Duodenal mucosa (tissue), 2 donors: ENCODE measurements at regions not wholly inside any gene's neighbourhood (a gene's known extent, or its start where the extent isn't known, plus 50 kb on each side); places are given as distances from the start of the nearest gene placed in this dataset.
"Not testable (repeated sequence)": the region's sequence is repeated elsewhere in the genome, so short reads cannot be mapped to it uniquely, and the experiment has no call there.

Experiments used
- H3K27ac ChIP-seq: one replicate; pipeline ENCODE4 v1.7.0; 2013; ENCODE audit warnings: low read depth, low read length
- H3K27me3 ChIP-seq, 2 donors: one replicate each; pipeline ENCODE4 v1.7.0; 2013; ENCODE audit warnings: low read length in 2 of 2, control low read depth in 1 of 2; ENCODE audit not compliant: insufficient read depth in 2 of 2, control insufficient read depth in 1 of 2
- H3K36me3 ChIP-seq, 2 donors: one replicate each; pipeline ENCODE4 v1.7.0; 2013; ENCODE audit warnings: low read length in 2 of 2, control low read depth in 1 of 2; ENCODE audit not compliant: insufficient read depth in 2 of 2, control insufficient read depth in 1 of 2
- H3K4me1 ChIP-seq, 2 donors: one replicate each; pipeline ENCODE4 v1.7.0; 2013; ENCODE audit warnings: low read length in 2 of 2, control low read depth in 1 of 2; ENCODE audit not compliant: insufficient read depth in 2 of 2, control insufficient read depth in 1 of 2
- H3K4me3 ChIP-seq, 2 donors: one replicate each; pipeline ENCODE4 v1.7.0; 2013; ENCODE audit warnings: low read length in 2 of 2, low read depth in 1 of 2
- H3K9ac ChIP-seq, 2 donors: one replicate each; pipeline ENCODE4 v1.7.0; 2013; ENCODE audit warnings: low read length in 2 of 2, low read depth in 1 of 2
- H3K9me3 ChIP-seq, 2 donors: one replicate each; pipeline ENCODE4 v1.7.0; 2013; ENCODE audit warnings: low read length in 2 of 2, control low read depth in 1 of 2; ENCODE audit not compliant: control insufficient read depth in 1 of 2

GRCh38 chr7:156014201-156014600, 201.9 kb upstream of the SHH start:
- Histone ChIP-seq H3K27ac (no peak overlapping the region), H3K9ac (no peak overlapping the region), H3K9me3 (no peaks in the 10 kb centered on the region), H3K4me1 (no peaks in the 10 kb centered on the region), H3K4me3 (no peak overlapping the region), H3K36me3 (no peaks in the 10 kb centered on the region), H3K27me3 (no peaks in the 10 kb centered on the region)

- H3K36me3 ChIP-seq = no peaks in the 10 kb centered on the region
- H3K9me3 ChIP-seq = peaks cover 0 to under 1% of the 10 kb centered on the region in 2 donors
- H3K4me3 ChIP-seq = no peak overlapping the region
- H3K27ac ChIP-seq = no peak overlapping the region
- no peaks in the 10 kb centered on the region for H3K4me1 ChIP-seq
- H3K9ac ChIP-seq = no peak overlapping the region
- no peaks in the 10 kb centered on the region for H3K27me3 ChIP-seq
Measured at GRCh38 chr7:156012412-156012811, 200.1 kb upstream of the SHH start.

GRCh38 chr7:156009569-156009968, 197.3 kb upstream of the SHH start:
- Histone ChIP-seq H3K9ac (no peak overlapping the region), H3K4me1 (no peaks in the 10 kb centered on the region), H3K9me3 (peaks cover 0 to 4% of the 10 kb centered on the region in 2 donors), H3K27ac (no peak overlapping the region), H3K4me3 (no peak overlapping the region), H3K36me3 (no peaks in the 10 kb centered on the region), H3K27me3 (no peaks in the 10 kb centered on the region)

- H3K4me3 ChIP-seq, H3K9ac ChIP-seq, H3K27ac ChIP-seq, H3K27me3 ChIP-seq, H3K9me3 ChIP-seq, H3K36me3 ChIP-seq, H3K4me1 ChIP-seq: not testable (repeated sequence)
Measured at GRCh38 chr7:156006876-156007275, 194.6 kb upstream of the SHH start.

GRCh38 chr7:156006024-156006423, 193.8 kb upstream of the SHH start:
- H3K4me1 ChIP-seq = peaks cover 5 to 7% of the 10 kb centered on the region in 2 donors
- no peak overlapping the region for H3K27ac ChIP-seq
- peaks cover 0 to 4% of the 10 kb centered on the region in 2 donors for H3K9me3 ChIP-seq
- H3K9ac ChIP-seq = no peak overlapping the region
- H3K27me3 ChIP-seq = no peaks in the 10 kb centered on the region
- no peaks in the 10 kb centered on the region for H3K36me3 ChIP-seq
- H3K4me3 ChIP-seq = no peak overlapping the region

GRCh38 chr7:156005202-156005691, 193.0 kb upstream of the SHH start:
- Histone ChIP-seq H3K27me3 (no peaks in the 10 kb centered on the region), H3K4me3 (no peak overlapping the region)

GRCh38 chr7:156004265-156005201, 192.3 kb upstream of the SHH start:
- H3K27ac ChIP-seq = no peak overlapping the region
- H3K4me1 ChIP-seq = peaks cover 5 to 7% of the 10 kb centered on the region in 2 donors
- no peaks in the 10 kb centered on the region for H3K27me3 ChIP-seq
- H3K36me3 ChIP-seq = no peaks in the 10 kb centered on the region
- H3K9me3 ChIP-seq = peaks cover 0 to 4% of the 10 kb centered on the region in 2 donors
- H3K9ac ChIP-seq = no peak overlapping the region
- no peak overlapping the region for H3K4me3 ChIP-seq

More at GRCh38 chr7:156005202-156005691, 193.0 kb upstream of the SHH start:
- no peak overlapping the region for H3K27ac ChIP-seq
- no peak overlapping the region for H3K9ac ChIP-seq
- no peaks in the 10 kb centered on the region for H3K36me3 ChIP-seq
- peaks cover 0 to 4% of the 10 kb centered on the region in 2 donors for H3K9me3 ChIP-seq
- H3K4me1 ChIP-seq = peaks cover 5 to 7% of the 10 kb centered on the region in 2 donors

- H3K9me3 ChIP-seq = peaks cover 0 to 4% of the 10 kb centered on the region in 2 donors
- no peak overlapping the region for H3K27ac ChIP-seq
- no peaks in the 10 kb centered on the region for H3K27me3 ChIP-seq
- no peak overlapping the region for H3K9ac ChIP-seq
- H3K36me3 ChIP-seq = no peaks in the 10 kb centered on the region
- peaks cover 5 to 7% of the 10 kb centered on the region in 2 donors for H3K4me1 ChIP-seq
- H3K4me3 ChIP-seq = no peak overlapping the region
Measured at GRCh38 chr7:156003220-156004162, 191.2 kb upstream of the SHH start.

- no peak overlapping the region for H3K4me3 ChIP-seq
- H3K36me3 ChIP-seq = no peaks in the 10 kb centered on the region
- no peak overlapping the region for H3K9ac ChIP-seq
- H3K27me3 ChIP-seq = no peaks in the 10 kb centered on the region
- H3K27ac ChIP-seq = no peak overlapping the region
- H3K9me3 ChIP-seq = peaks cover 0 to 4% of the 10 kb centered on the region in 2 donors
- H3K4me1 ChIP-seq = peaks cover 5 to 7% of the 10 kb centered on the region in 2 donors
Measured at GRCh38 chr7:156002362-156003066, 190.3 kb upstream of the SHH start.
